Spleen (tissue), 7 donors: ENCODE measurements at regions not wholly inside any gene's neighbourhood (a gene's known extent, or its start where the extent isn't known, plus 50 kb on each side); places are given as distances from the start of the nearest gene placed in this dataset.

ENCODE experiments used
- POLR2A ChIP-seq, 3 donors: fragments of 450-650 bp; IDR thresholded peaks; one replicate each; pipeline ENCODE4 v1.5.1; 2017; ENCODE audit warnings: antibody characterized with exemption in 3 of 3, mild to moderate bottlenecking in 1 of 3
- POLR2AphosphoS5 ChIP-seq, 3 donors: sonication (generic); formaldehyde crosslinking; IDR thresholded peaks; one replicate each; pipeline ENCODE4 v1.5.1; 2017; ENCODE audit warnings: antibody characterized with exemption in 3 of 3
- TF ChIP-seq, protein P1 (sequence below), 11 experiments: fragments of 200-600 bp in 7 of 11; fragments of 450-650 bp in 4 of 11; sonication (generic) in 4 of 11; IDR thresholded peaks in 8 of 11; conservative IDR thresholded peaks in 3 of 11; 1 replicate in 7 of 11; 2 replicates in 4 of 11; pipeline versions ENCODE4 v1.4.0 to v1.8.0; 2016 to 2021; ENCODE audit warnings: antibody characterized with exemption in 11 of 11, inconsistent platforms in 4 of 11, mild to moderate bottlenecking in 1 of 11
- donor health status: DM: no; HTN: no; CAD: no; lungs with moderate emphysema.
- donor health status: DM: no; HTN: no; CAD: no.
- donor health status: DM: no; HTN: no; CAD: no.

DNA sequence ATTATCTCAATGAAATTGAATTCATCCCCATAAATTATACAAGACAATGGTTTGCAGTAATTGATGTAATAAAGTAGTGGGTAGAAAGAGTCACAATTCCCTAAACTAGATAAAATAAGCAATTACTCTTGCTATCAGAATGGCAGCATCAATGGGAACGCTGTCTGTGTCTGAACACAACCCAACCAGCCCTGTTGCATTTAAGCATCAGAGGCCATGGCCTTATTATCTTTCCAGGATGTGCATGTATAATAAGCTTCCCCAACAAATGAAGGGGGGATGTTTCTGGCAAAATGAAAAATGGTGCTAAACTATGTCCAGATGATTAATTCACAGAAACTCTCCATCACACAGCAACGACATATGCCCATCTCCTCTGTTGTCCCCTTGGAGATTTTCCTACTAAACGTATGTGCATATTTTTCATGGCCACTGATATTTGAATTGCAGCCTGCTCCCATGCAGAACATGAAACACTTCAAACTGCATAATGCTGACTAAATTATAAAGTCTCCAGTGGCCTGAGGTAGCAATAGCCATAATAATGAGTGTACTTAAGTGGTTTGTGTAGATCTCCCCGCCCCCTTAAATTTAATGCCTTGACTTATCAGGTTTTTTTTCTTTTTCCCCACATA lies 306.9 kb upstream of the ADAMTS16 start:
- TF ChIP-seq, protein P1, sequence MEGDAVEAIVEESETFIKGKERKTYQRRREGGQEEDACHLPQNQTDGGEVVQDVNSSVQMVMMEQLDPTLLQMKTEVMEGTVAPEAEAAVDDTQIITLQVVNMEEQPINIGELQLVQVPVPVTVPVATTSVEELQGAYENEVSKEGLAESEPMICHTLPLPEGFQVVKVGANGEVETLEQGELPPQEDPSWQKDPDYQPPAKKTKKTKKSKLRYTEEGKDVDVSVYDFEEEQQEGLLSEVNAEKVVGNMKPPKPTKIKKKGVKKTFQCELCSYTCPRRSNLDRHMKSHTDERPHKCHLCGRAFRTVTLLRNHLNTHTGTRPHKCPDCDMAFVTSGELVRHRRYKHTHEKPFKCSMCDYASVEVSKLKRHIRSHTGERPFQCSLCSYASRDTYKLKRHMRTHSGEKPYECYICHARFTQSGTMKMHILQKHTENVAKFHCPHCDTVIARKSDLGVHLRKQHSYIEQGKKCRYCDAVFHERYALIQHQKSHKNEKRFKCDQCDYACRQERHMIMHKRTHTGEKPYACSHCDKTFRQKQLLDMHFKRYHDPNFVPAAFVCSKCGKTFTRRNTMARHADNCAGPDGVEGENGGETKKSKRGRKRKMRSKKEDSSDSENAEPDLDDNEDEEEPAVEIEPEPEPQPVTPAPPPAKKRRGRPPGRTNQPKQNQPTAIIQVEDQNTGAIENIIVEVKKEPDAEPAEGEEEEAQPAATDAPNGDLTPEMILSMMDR (IDR thresholded peaks at IDR 0.05 in 8 of 11, conservative IDR thresholded peaks at IDR 0.05 in 3 of 11): no peak
- TF ChIP-seq POLR2AphosphoS5 (IDR thresholded peaks at IDR 0.05) (no peak), POLR2A (IDR thresholded peaks at IDR 0.05) (no peak)
